Pancreas (tissue), 10 donors: ENCODE measurements at regions not wholly inside any gene's neighbourhood (a gene's known extent, or its start where the extent isn't known, plus 50 kb on each side); places are given as distances from the start of the nearest gene placed in this dataset.

Experiments used
- ATAC-seq, 4 donors: fragments of 200-7000 bp; cut with Tn5 transposase; one replicate each; pipeline versions ENCODE4 v1.8.0 to v1.9.1; 2020; ENCODE audit warnings: mild to moderate bottlenecking in 4 of 4, moderate library complexity in 4 of 4
- DNase-seq, 6 donors: peaks; one replicate each; pipeline ENCODE4 v3.0.0-alpha.2; 2020
- FAIRE-seq: peaks from 2 replicates; lab custom pipeline; 2012; peaks lifted over from hg19 to GRCh38; lab: Jason Lieb, UNC
- H3K27ac ChIP-seq, 4 donors: fragments of 200-600 bp; sonication (generic); 1 replicate in 3 of 4; 2 replicates in 1 of 4; pipeline versions ENCODE4 v1.5.0 to v1.8.0; 2020
- H3K27me3 ChIP-seq, 4 donors: fragments of 200-600 bp; one replicate each; pipeline ENCODE4 v1.8.0; 2021
- H3K36me3 ChIP-seq, 3 donors: fragments of 200-600 bp; sonication (generic) in 1 of 3; one replicate each; pipeline versions ENCODE4 v1.5.0 to v1.8.0; 2020 to 2021
- H3K4me1 ChIP-seq, 3 donors: fragments of 200-600 bp; one replicate each; pipeline ENCODE4 v1.8.0; 2021
- H3K4me3 ChIP-seq, 4 donors: fragments of 200-600 bp; sonication (generic) in 2 of 4; one replicate each; pipeline versions ENCODE4 v1.5.0 to v1.8.0; 2020 to 2021
- H3K9me3 ChIP-seq, 4 donors: fragments of 200-600 bp; one replicate each; pipeline ENCODE4 v1.8.0; 2021
- CTCF ChIP-seq, 4 donors: fragments of 200-600 bp; sonication (generic) in 3 of 4; IDR thresholded peaks; one replicate each; pipeline versions ENCODE4 v1.5.0 to v1.8.0; 2021; ENCODE audit warnings: antibody characterized with exemption in 4 of 4
- WGBS, 2 donors: extraction: QIAGEN DNeasy Blood & Tissue Kit; methylation state at CpG; one replicate each; pipeline ENCODE4 v1.1.7; 2013; 5-methylcytosine and 5-hydroxymethylcytosine counted together
- intact Hi-C, 3 donors: fragments of 100-400 bp; cut with DNase I; formaldehyde crosslinking; loops; one replicate each; pipeline versions ENCODE4 v1.11.1 to v1.14.2; 2022
- donor health status: healthy with polysubstance abuse.
- donor health status: DM: no; HTN: no; CAD: no; lungs with moderate emphysema.
- donor health status: DM: no; HTN: no; CAD: no.
- donor health status: control.
- donor health status: control.
- donor health status: Bipolar disorder and iron deficiency.
- donor health status: DM: yes; HTN: yes; CAD: no.
- donor health status: DM: no; HTN: no; CAD: no.
- donor health status: DM: no; HTN: no; CAD: no.
- donor health status: DM: yes; HTN: yes; CAD: no.

- intact Hi-C loops = no loop called here
- FAIRE-seq = no peak
These were observed 154.5 kb downstream of the CRYBB2 start for GRCh38 chr22:25373961-25374360.

GRCh38 chr22:25374869-25375268, 155.4 kb downstream of the CRYBB2 start:
- FAIRE-seq (no peak), ATAC-seq (no peak)

More at GRCh38 chr22:25373961-25374360, 154.5 kb downstream of the CRYBB2 start:
- 89 to 98% methylated on average over 10 of the region's 10 CpGs for WGBS, 2 donors
- H3K4me1 ChIP-seq = no peaks in the 10 kb centered on the region
- H3K36me3 ChIP-seq = peaks cover 0 to 5% (median 0%) of the 10 kb centered on the region in 3 donors
- no peak for TF ChIP-seq CTCF (IDR thresholded peaks at IDR 0.05)
- H3K9me3 ChIP-seq = no peaks in the 10 kb centered on the region
- no peak overlapping the region for H3K27ac ChIP-seq
- H3K27me3 ChIP-seq = no peaks in the 10 kb centered on the region
- ATAC-seq (no peak), DNase-seq (no peak)
- no peak overlapping the region for H3K4me3 ChIP-seq

GRCh38 chr22:25375683-25376082, 156.2 kb downstream of the CRYBB2 start:
- H3K9me3 ChIP-seq = no peaks in the 10 kb centered on the region
- no peak overlapping the region for H3K4me3 ChIP-seq
- TF ChIP-seq CTCF (IDR thresholded peaks at IDR 0.05) = no peak
- no peaks in the 10 kb centered on the region for H3K4me1 ChIP-seq
- ATAC-seq (no peak), FAIRE-seq (no peak), DNase-seq (no peak)
- H3K36me3 ChIP-seq = peaks cover 0 to 5% (median under 1%) of the 10 kb centered on the region in 3 donors
- H3K27me3 ChIP-seq = no peaks in the 10 kb centered on the region
- WGBS, 2 donors = 95 to 96% methylated on average over 11 of the region's 11 CpGs
- intact Hi-C loops = no loop called here
- H3K27ac ChIP-seq = no peak overlapping the region

More at GRCh38 chr22:25374869-25375268, 155.4 kb downstream of the CRYBB2 start:
- DNase-seq = no peak
- Histone ChIP-seq H3K4me1 (no peaks in the 10 kb centered on the region), H3K27ac (no peak overlapping the region), H3K4me3 (no peak overlapping the region), H3K9me3 (no peaks in the 10 kb centered on the region), H3K36me3 (peaks cover 0 to 5% (median 0%) of the 10 kb centered on the region in 3 donors), H3K27me3 (no peaks in the 10 kb centered on the region)
- intact Hi-C loops = no loop called here
- 80 to 83% methylated on average over 4 of the region's 4 CpGs for WGBS, 2 donors
- no peak for TF ChIP-seq CTCF (IDR thresholded peaks at IDR 0.05)

- H3K27ac ChIP-seq = no peak overlapping the region
- no peaks in the 10 kb centered on the region for H3K27me3 ChIP-seq
- no peaks in the 10 kb centered on the region for H3K9me3 ChIP-seq
- no peak overlapping the region for H3K4me3 ChIP-seq
- FAIRE-seq (no peak), DNase-seq (no peak), ATAC-seq (no peak)
- no peak for TF ChIP-seq CTCF (IDR thresholded peaks at IDR 0.05)
- peaks cover 0 to 5% (median 5%) of the 10 kb centered on the region in 3 donors for H3K36me3 ChIP-seq
- intact Hi-C loops = no loop called here
- H3K4me1 ChIP-seq = no peaks in the 10 kb centered on the region
- WGBS, 2 donors = 92 to 98% methylated on average over 6 of the region's 6 CpGs
These were observed 158.3 kb downstream of the CRYBB2 start for GRCh38 chr22:25377699-25378098.

GRCh38 chr22:25380122-25380747, 160.8 kb downstream of the CRYBB2 start:
- no peak for TF ChIP-seq CTCF (IDR thresholded peaks at IDR 0.05)
- no peaks in the 10 kb centered on the region for H3K9me3 ChIP-seq
- 91 to 94% methylated on average over 5 of the region's 5 CpGs for whole genome bisulfite sequencing, 2 donors
- H3K27me3 ChIP-seq = no peaks in the 10 kb centered on the region
- H3K4me3 ChIP-seq = no peak overlapping the region
- H3K27ac ChIP-seq = no peak overlapping the region
- no peak for FAIRE-seq
- H3K4me1 ChIP-seq = no peaks in the 10 kb centered on the region
- H3K36me3 ChIP-seq = peaks cover 0 to 5% (median 5%) of the 10 kb centered on the region in 3 donors
- intact Hi-C loops = no loop called here
- ATAC-seq = no peak
- no peak for DNase-seq
